ENCODE measurements at regions not wholly inside any gene's neighbourhood (a gene's known extent, or its start where the extent isn't known, plus 50 kb on each side); places are given as distances from the start of the nearest gene placed in this dataset.

DNA sequence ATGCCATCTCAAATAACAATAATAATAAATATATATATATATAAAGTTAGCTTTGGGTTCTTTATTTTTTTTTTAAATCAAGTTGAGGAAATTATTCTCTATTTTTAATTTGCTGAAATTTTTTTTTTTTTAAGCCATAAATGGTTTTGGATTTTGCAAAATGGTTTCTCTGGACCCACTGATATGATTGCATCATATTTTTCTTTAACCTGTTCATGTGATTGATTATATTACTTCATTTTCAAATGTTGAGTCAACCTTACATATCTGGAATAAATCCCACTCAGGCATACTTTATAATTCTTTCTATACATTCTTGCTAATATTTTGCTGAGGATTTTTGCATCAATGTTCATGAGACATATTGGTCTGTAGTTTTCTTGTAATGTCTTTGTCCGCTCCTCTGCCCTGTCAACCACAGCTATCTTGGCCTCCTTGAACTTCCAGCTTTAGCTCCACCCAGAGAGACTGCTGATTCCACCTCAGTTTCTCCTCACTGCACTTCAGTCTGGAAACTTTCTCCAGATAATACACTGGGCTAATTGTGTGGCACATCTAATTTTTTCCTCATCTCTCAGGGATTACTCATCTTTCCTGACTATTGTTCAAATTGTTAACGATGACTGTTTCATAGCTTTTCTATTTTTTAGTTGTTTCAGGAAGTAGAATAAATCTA lies 160.9 kb upstream of the GIMD1 start:
- TF ChIP-seq, protein P1, sequence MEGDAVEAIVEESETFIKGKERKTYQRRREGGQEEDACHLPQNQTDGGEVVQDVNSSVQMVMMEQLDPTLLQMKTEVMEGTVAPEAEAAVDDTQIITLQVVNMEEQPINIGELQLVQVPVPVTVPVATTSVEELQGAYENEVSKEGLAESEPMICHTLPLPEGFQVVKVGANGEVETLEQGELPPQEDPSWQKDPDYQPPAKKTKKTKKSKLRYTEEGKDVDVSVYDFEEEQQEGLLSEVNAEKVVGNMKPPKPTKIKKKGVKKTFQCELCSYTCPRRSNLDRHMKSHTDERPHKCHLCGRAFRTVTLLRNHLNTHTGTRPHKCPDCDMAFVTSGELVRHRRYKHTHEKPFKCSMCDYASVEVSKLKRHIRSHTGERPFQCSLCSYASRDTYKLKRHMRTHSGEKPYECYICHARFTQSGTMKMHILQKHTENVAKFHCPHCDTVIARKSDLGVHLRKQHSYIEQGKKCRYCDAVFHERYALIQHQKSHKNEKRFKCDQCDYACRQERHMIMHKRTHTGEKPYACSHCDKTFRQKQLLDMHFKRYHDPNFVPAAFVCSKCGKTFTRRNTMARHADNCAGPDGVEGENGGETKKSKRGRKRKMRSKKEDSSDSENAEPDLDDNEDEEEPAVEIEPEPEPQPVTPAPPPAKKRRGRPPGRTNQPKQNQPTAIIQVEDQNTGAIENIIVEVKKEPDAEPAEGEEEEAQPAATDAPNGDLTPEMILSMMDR (IDR thresholded peaks at IDR 0.05), result no peak
- TF ChIP-seq SIN3A (IDR thresholded peaks at IDR 0.05; ENCODE audit: borderline replicate concordance, insufficient read depth, low read depth, low read length) (no peak), POLR2AphosphoS5 (IDR thresholded peaks at IDR 0.05; ENCODE audit: low read depth, low read length) (no peak), REST (IDR thresholded peaks at IDR 0.05; ENCODE audit: insufficient read depth in 1 of 2, low read depth in 2 of 2, low read length in 1 of 2) (no peak), TCF7L2 (IDR thresholded peaks at IDR 0.05; ENCODE audit: low read depth, low read length) (no peak)

All from Panc1 (cell line).